HS-27A (cell line): ENCODE measurements at regions not wholly inside any gene's neighbourhood (a gene's known extent, or its start where the extent isn't known, plus 50 kb on each side); places are given as distances from the start of the nearest gene placed in this dataset.

Source experiments
- DNase-seq: peaks from one replicate; pipeline ENCODE4 v3.0.0-alpha.2; 2012; ENCODE audit warnings: low read depth, missing footprints

DNA sequence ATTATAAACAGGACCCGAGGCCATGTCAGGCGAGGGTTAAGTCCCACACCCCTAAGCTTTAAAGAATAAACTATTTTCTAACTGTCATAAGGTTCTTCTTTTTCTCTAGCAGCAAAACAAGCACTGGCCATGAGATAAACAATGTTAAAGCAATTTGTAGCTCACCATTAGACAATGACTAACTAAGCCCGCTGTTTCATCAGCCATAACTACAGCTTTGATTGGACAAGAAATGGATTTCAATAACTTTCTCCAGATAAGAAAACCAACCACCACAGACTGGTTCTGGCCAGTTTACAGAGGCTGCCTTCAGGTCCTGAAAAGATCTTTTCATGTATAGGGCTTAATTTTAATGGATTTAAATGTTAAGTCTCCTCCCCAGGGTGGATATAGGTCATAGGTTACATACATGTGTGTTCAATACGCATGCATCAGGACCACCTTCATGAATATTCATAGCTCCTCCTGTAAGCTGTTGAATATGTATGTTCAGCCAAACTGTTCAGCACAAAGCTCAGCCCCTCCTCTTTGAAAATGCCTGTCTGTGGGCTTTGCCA is 108.7 kb upstream of the RAB6C start:
- no peak for DNase-seq

DNA sequence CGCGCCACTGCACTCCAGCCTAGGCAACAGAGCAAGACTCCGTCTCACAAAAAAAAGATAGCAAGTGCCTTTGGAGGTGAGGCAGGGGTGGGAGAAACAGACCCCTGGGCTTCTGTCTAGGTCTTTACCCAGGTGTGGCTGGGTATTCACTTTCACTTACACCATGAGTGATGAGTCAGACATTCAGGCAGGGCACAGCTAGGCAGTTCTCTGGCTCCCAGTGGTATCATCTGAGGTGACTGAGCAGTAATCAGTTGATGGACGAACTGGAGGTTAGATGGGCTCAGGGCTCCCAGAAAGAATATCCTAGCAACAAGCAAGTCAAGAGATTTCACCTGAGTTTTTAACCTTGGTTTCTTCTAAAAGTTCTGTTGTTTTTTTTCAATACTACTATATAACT is 107.0 kb upstream of the RAB6C start:
- no peak for DNase-seq

DNA sequence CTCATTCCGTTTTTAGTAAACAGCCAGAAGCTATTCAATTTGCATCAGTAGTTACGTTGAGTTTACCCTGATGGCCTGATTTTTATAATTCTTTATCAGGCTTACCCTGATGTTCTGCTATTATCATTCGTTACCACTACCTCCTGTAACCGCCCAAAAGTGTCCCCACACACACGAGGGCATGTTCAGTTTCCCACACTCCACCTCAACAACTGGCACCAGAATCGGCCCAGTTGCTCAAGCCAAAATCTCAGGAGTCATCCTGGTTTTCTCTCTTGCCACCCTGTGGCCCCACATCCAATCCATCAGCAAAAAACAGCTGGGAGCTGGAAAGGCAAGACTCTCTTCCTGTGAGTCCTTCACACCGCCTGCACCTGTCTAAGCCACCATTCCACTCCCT is 102.9 kb upstream of the RAB6C start:
- no peak for DNase-seq

DNA sequence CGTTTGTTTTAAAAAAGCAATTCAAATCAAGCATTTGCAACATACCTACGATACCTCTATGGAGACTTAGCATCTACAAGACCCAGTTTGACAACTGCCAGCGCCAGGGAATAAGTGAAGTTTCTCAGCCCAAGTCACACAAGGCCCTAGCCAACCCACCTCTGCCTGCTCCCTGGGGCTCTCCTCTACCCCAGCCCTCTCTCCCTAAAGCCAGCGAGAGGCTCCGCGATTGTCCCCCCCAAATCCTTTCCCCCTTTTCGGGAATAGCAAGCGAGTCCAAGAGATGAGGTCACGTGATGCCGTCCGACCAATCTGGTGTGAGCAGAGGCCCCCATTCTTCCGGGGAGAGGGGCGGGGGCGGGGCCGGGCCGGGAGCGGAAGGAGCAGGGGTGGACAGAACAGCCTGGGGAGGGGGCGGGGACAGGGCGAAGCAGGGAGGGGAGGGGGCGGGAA is 102.2 kb upstream of the RAB6C start:
- DNase-seq, result no peak

DNA sequence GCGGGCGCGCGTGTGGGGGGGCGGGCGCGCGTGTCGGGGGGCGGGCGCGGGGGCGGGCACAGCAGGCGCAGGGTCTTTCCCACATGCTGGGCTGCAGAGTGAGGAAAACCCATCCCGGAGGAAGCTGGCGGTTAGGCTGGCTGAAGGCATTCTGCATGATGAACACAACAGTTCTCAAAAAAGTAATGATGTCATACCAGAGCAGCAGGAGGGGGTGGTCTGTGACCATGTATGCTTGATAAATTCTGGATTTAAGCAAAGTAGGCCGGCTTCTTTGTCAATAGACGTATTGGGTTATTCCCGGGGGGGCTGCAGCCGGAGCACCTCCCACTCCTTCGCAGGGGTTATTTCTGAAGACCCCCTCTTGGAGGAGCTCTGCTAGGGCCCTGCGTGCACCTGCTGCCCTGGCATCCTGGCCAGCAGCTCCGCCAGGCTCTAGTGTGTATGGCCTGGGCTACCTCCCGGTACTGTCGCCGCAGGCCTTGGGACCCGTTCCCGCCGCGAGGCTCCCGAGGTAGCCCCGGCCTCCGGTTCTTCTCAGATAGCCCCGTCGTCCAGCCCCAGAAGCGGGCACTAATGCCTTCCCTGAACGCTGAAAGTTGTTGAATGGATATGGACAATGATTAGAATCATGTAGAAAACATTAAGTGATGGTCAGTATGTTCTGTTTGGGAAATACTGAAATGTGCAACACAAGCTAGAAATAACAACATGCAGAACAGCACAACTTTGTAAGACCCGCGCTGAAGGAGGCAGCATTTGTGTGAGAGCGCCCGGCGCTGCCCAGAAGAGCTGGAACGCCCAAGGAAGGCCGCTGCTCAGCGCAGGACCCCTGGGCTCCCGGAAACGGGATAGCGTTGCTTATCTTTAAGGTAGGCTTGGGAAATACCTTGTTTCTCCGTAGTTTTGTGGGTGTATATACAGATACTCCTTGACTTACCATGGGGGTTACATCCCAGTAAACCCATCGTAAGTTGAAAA is 101.4 kb upstream of the RAB6C start:
- DNase-seq, result no peak

DNA sequence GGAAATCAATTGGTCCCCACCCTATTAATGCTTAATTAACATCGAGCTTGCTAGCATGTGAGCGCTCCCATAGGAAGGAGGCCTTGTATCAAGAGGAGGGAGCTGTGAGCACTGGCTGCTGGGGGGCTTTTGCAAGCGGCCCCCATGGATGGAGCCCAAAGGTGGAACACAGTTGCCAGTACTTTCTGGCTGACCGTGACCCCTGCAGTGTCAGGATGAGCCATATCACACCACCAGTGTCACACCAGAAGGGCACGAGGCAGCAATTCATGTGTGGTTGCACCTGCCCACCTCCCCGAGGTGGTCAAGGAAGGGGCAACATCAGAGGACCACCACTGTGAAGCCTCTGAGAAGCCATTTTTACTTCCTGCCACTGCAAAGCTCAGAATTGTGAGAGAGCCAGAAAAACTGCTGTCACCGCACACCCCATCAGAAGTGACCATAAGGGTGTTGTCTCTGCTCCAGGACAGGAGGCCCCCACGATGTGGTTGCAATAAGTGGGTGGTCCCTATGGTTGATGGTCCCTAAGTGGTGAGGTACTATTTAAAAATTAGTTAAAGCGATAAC is 99.8 kb upstream of the RAB6C start:
- no peak for DNase-seq

DNA sequence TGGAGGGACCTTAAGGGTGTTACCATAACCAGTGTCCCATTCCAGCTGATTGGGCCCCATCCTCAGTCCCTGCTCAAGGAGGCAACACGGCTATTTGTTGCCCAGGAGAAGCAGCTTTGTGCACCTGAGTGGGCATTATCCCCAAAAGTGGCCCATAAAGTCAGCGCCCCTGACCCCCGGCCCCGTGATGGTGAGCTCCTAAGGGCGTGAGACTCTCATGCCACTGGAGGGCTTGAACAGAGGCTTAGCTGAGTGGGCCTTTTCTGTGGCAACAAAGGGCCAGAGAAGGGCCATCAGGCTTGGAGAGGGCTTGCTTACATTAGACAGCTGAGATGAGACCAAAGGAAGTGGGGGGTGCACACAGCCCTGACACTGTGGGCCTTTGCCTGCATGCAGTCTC is 99.2 kb upstream of the RAB6C start:
- no peak for DNase-seq

DNA sequence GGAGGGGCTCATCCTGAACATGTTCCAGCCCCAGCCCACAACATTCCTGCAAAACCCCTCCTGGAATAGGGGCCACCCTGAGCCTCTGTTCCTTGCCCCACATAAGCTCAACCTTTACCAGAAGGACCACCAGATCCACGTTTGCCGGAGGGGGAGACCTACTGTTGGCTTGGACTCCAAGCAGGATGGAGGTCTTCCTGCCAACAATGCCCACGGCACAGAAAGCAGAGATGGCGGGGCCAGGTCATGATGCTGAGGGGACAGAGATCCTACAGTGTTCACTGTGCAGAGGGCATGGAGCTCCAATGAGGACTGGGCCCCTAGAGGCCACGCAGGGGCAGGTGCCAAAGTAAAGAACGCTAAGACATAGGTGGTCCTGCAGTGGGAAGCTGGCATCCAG is 98.5 kb upstream of the RAB6C start:
- DNase-seq, result no peak

DNA sequence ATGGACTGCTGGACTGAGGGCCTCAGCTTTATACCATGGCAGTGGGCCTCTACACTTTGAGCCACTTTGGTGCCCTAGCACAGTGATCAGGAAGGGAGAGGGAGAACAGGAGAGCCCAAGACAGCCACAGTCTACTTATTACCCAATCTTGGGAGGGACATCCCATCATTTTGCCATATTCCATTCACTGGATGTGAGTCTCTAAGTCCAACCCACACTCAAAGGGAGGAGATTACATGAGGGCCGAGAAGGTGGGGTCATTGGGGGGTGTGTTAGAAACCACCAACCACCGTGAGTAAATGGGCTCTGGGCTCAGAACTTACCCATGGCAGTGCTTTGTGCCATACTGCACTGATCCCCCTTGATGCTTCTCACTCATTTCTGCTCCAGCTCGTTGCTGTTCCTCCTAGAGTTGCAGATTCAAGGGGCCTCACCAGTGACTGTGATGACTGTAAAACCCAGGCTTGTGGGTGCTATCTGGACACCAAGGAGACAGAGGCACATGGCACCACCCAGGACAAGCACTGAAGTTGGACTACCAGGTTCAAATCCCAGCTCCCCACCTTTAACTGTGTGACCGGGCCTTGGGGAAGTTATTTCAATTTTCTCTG is 97.6 kb upstream of the RAB6C start:
- DNase-seq, result no peak

DNA sequence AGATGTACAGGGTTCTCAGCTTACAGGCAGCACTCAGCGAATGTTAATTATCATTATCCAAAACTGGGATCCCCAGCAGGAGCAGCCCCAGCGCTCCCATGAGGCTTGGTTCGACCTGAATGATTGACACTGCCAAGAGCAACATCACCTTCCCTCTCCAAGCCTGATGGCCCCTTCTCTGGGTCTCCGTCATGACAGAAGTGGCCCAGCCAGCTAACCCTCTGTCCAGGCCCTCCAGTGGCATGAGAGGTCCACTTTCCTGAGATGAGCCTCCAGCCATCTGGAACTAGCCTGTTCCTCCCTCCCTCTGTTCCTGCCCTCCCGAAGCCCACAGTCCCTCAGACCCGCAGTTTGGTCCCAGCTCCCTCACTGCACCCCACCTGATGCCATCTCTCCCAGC is 97.0 kb upstream of the RAB6C start:
- DNase-seq, result no peak

DNA sequence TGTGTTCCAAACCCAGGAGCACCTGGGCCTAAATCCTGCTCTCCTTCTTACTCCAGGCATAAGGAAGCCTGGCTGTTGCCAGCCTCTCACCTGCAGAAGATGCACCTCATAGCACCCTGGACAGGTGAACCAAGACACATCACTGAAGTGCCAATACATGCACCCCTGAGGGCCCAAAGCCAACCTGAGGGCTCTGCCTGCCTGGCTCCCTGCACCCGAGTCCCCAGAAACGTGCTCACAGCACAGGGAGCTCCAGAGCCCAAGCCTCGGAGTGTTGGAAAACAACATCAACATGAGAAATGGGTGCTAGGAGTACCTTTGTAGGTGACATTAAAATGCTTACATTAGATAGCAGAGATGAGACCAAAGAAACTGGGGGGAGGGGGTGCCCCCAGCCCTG is 96.3 kb upstream of the RAB6C start:
- no peak for DNase-seq

DNA sequence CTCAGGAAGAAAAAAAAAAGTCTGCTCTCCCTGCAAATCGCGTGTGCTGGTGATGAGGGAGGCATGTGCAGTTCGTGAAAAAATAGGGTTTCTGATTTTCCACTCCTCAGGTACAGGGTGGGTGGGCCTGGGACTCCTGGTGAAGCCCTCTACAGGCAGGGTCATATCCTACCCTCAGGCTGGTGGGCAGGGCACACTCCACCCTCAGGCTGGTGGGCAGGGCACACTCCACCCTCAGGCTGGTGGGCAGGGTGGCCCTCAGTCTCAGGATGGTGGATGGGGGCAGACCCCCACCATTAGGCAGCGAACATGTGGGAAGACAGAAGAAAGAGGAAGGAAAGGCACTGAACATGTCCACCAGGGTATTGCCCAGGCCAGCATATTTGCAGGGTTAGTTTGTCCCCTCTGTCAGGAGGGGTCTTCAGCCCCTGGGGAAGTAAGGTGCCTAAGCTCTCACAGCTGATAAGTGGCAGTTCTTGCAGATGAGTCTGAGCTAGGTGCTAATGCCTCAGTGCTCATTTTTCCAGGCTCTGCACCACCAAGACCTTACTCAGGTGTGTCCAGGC is 95.2 kb upstream of the RAB6C start:
- DNase-seq, result no peak

DNA sequence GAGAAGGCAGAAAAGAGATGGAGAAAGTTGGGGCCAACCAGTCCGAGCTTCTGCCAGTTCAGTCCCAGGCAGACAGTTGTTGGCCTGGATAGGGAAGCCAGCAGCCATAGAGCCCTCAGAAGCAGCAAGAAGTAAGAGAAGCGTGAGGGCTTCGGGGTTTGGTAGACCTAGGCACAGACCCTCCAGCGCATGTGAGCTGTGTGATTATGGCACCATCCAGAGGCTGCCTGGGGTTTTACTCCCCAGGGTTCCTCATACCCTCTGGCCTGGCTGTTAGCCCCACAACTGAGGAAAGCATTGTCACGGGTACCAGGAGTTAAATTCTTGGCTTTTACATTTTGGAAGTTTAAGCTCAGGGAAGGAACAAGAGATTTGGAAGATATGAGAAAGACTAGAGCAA is 93.7 kb upstream of the RAB6C start:
- no peak for DNase-seq

DNA sequence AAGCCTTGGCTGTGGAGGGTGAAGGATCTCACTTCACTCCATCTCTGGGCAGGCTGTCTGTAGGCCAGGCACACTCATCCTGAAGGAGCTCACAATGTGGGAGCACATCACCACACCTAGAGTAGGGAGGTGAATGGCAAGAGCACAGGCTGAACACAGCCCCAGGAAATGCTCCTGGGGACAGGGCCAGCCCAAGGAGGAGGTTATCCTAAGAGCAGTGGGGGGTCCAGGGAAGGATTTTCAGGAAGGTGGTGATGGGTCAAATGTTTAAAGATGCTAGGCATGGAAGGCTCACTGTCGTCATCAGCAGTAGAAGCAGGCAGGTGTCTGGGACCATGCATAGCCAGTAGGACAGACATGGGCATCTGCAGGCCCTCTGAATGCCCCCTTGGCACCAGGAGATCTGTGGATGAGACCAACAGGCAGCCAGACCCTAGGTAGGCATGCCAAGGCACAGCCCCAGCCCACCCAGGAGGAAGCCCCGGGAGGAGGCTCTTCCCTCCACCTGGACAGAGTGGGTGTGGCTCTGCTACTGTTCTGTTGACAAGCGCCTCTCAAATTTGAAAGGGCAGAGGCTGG is 91.7 kb upstream of the RAB6C start:
- DNase-seq, result no peak

DNA sequence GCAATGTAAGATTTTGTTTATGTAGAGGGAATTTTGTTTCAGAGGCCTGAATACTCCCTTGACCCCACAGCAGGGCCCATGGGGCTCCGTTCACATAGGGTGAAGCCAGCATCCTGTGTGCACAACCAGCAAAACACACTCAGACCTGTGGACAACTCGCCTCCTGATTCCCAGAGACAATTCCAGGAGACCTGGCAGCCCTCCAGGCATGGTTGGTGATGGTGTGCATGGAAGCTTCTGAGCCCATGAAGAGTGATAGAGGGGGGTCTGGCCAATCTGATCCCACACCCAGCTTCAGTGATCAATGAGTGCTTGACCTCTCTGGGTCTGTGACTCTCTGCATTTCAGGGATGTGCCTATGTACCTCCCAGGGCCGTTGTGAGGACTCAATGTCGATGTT is 91.0 kb upstream of the RAB6C start:
- DNase-seq, result no peak

DNA sequence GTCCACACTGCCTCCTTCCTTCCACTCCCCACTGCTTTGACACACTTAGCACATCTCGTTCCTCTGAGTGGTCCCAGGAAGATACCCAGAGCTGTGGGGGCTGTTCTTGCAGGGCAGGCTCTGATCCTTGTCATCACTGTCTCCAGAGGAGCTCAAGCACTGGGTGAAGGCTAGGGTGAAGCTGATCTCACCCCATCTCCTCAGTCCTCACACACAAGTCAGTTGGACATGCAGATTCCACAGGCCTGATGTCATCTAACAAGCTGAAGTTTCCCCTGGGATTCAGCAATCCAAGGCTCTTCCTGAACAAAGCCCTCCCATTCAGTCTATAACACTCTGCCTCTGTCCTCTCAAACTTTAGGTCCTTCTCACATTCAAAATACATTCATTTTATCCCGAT is 90.6 kb upstream of the RAB6C start:
- DNase-seq, result no peak

DNA sequence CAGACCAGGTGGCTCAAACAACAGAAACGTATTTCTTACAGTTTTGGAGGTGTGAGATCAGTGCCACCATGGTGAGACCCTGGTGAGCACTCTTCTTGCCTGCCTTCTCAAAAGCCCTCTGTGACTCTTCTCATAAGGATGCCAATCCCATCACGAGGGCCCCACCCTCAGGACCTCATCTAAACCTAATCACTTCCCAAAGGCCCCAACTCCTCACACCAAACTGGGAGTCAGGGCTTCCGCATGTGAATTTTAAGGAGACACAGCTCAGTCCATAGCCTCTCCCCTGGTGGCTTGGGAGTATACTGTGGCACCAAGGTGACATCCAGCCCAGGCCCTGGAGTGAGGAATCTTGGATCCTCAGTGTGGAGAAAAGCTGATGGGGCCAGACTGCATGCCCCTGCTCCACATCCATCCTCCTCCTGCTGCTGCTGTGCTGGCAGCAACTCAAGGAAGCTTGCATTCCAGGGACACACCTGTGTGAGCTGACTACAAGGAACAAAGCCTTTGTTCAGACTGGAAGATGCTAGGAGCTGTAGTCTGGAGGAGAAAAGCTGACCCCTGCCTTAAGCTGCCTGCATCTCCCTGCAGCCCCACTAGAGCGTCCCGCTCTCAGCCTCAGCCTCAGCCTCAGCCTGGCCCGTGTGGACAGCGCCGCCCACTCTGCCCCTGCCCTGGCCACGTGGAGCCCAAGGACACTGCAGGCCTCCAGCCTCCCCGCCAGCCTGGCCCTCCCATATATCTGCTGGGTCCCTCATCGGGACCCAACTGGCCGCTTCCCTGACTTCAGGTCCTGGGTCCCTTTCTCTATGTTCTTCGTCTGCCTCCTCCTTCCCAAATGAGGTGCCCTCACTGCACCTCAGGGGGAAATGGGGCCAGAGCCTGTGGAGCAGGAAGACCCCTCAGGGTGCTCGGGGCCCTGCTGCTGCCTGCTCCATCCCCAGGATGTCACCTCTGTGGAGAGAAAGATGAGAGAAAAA is 87.8 kb upstream of the RAB6C start:
- DNase-seq, result no peak

DNA sequence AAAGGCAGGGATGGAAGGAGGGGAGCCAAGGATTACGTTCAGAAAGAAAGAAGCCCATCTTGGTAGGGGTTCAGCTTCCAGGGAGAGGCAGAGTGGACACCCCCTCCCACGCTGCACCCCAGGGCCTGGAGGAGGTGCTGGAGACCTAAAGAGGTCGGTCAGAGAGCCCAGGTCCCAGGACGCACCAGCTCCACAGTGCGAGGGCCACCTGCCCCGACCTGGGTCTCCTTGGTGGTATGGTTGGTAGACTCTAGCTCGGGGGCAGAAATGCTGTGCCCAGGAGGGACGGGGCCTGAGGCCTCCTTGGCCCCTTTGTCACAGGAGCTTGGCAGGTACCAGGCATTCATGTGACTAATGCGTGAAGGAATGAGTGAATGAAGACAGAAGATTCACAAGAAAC is 87.1 kb upstream of the RAB6C start:
- no peak for DNase-seq

DNA sequence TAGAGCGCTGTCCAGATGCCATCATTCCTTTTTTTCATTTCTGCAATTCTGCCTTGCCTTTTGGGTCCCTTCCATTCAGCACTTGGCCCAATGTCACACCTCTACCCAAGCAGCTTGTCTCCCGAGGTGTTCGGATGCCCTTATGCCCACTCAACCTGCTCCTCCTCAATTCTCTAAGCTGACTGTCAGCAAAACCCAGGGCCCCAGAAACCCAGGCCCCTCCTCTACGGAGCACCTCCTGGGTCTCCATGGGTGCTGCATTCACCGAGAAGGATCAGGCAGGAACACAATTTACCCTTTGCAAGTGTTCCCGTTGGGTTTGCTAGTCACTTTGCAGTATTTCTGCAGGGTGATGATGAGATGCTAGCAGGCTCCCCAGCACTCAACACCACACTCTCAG is 86.7 kb upstream of the RAB6C start:
- DNase-seq, result no peak

DNA sequence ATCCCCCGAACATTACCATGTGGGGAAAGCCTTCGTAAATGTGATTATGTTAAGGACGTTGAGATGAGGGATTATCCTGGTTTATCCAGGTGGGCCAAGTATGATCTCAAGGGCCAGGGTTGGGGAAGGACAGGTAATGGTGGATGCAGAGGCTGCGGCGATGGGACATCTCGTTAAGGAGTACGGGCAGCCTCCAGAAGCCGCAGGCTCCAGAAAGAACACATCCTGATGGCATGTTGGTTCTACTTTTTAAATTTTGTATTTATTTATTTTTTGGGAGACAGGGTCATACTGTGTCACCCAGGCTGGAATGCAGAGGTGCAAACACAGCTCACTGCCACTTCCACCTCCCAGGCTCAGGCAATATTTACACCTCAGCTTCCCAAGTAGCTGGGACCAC is 86.2 kb upstream of the RAB6C start:
- no peak for DNase-seq

DNA sequence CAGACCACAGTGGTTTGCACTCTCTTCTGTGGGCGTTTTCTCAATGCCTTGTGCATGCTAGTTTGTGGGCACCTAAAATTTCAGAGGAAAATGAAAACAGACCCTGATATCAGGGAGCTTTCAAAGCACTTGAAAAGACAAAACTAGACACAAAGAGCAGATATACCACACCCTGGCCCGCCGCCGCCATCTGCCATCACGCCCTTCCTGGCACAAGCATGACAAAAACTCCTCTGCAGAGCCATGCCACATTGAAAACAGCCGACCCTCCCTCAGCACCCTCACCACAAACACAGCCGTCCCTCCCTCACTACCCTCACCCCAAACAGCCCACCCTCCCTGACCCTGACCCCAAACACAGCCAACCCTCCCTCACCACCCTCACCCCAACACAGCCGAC is 84.8 kb upstream of the RAB6C start:
- no peak for DNase-seq
